HCT116 (cell line): ENCODE measurements at regions not wholly inside any gene's neighbourhood (a gene's known extent, or its start where the extent isn't known, plus 50 kb on each side); places are given as distances from the start of the nearest gene placed in this dataset.

ENCODE experiments used
- EGR1 ChIP-seq: IDR thresholded peaks from 2 replicates; pipeline ENCODE4 v1.6.1; 2012; ENCODE audit warnings: low read depth
- EZH2 ChIP-seq: fragments of 200-600 bp; sonication (generic); IDR thresholded peaks from 2 replicates; pipeline ENCODE4 v1.6.1; 2017; ENCODE audit warnings: antibody characterized with exemption, mixed run types
- JUND ChIP-seq: IDR thresholded peaks from 2 replicates; pipeline ENCODE4 v1.6.1; 2012
- POLR2A ChIP-seq: IDR thresholded peaks from 2 replicates; pipeline ENCODE4 v1.7.0; 2011; ENCODE audit warnings: borderline replicate concordance; ENCODE audit not compliant: insufficient read depth, insufficient read length; ENCODE audit errors: extremely low read depth
- POLR2AphosphoS5 ChIP-seq: IDR thresholded peaks from 2 replicates; pipeline ENCODE4 v1.6.1; 2011; ENCODE audit warnings: mild to moderate bottlenecking, low read depth, low read length, moderate library complexity
- ZFX ChIP-seq: fragments of 450-650 bp; IDR thresholded peaks from 2 replicates; pipeline ENCODE4 v1.6.1; 2017
- TF ChIP-seq, protein P1 (sequence below), 3 experiments: fragments of 200-600 bp in 1 of 3; sonication (generic) in 1 of 3; IDR thresholded peaks in 2 of 3; conservative IDR thresholded peaks in 1 of 3; 2 replicates each; pipeline ENCODE4 v1.5.1; 2012 to 2017; ENCODE audit warnings: low read depth in 2 of 3, low read length in 2 of 3, antibody characterized with exemption in 1 of 3, borderline replicate concordance in 1 of 3, control low read depth in 1 of 3, mild to moderate bottlenecking in 1 of 3, mixed read lengths in 1 of 3, mixed run types in 1 of 3, moderate library complexity in 1 of 3; ENCODE audit not compliant: insufficient read depth in 1 of 3

DNA sequence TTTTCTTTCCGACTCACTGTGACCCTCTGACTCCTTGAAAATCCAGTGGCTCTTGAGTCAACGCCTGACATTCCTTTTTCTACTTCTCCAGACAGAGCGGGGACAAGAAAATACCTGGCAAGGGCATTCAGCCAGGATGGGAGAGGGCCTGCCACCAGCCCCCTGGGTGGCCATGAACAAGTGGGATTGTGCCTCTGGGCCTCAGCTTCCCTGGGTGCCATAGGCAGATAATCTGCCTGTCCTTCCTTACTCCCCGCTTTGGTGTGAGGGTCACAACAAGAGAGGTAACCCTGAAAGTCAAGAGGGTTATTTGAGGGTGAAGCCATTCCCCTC lies 613.9 kb upstream of the CADM1 start:
- TF ChIP-seq POLR2A (no peak), EZH2 (no peak), JUND (no peak), ZFX (no peak), EGR1 (no peak), POLR2AphosphoS5 (no peak)
- TF ChIP-seq, protein P1, sequence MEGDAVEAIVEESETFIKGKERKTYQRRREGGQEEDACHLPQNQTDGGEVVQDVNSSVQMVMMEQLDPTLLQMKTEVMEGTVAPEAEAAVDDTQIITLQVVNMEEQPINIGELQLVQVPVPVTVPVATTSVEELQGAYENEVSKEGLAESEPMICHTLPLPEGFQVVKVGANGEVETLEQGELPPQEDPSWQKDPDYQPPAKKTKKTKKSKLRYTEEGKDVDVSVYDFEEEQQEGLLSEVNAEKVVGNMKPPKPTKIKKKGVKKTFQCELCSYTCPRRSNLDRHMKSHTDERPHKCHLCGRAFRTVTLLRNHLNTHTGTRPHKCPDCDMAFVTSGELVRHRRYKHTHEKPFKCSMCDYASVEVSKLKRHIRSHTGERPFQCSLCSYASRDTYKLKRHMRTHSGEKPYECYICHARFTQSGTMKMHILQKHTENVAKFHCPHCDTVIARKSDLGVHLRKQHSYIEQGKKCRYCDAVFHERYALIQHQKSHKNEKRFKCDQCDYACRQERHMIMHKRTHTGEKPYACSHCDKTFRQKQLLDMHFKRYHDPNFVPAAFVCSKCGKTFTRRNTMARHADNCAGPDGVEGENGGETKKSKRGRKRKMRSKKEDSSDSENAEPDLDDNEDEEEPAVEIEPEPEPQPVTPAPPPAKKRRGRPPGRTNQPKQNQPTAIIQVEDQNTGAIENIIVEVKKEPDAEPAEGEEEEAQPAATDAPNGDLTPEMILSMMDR (IDR thresholded peaks at IDR 0.05 in 2 of 3, conservative IDR thresholded peaks at IDR 0.05 in 1 of 3; ENCODE audit: borderline replicate concordance in 1 of 3, insufficient read depth in 1 of 3, low read depth in 2 of 3, low read length in 2 of 3) = no peak
